GM12874 (cell line): ENCODE measurements at regions not wholly inside any gene's neighbourhood (a gene's known extent, or its start where the extent isn't known, plus 50 kb on each side); places are given as distances from the start of the nearest gene placed in this dataset.

Experiments used
- TF ChIP-seq, protein P1 (sequence below): IDR thresholded peaks from 2 replicates; pipeline ENCODE4 v1.5.1; 2011; ENCODE audit warnings: low read depth, mild to moderate bottlenecking, control low read depth, low read length, moderate library complexity; ENCODE audit not compliant: insufficient read depth

DNA sequence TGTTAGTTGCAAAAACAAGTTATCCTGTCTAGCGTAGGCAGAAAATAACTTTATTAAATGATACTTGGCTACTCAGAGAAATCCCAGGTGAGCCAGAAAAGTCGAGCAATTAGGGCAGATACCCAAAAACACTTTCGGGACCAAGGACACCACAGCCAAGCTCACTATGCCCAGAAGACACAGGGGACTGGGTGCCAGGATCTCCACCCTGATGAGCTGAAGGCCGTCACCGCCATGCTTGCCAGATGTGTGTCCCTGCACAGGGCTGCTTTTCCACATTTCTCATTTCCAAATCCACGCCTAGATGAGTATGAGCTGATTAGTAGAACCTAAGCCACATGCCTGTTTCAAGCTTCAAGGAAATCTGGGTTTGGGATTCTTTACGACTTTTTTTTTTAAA is 214.0 kb upstream of the SMLR1 start:
- TF ChIP-seq, protein P1, sequence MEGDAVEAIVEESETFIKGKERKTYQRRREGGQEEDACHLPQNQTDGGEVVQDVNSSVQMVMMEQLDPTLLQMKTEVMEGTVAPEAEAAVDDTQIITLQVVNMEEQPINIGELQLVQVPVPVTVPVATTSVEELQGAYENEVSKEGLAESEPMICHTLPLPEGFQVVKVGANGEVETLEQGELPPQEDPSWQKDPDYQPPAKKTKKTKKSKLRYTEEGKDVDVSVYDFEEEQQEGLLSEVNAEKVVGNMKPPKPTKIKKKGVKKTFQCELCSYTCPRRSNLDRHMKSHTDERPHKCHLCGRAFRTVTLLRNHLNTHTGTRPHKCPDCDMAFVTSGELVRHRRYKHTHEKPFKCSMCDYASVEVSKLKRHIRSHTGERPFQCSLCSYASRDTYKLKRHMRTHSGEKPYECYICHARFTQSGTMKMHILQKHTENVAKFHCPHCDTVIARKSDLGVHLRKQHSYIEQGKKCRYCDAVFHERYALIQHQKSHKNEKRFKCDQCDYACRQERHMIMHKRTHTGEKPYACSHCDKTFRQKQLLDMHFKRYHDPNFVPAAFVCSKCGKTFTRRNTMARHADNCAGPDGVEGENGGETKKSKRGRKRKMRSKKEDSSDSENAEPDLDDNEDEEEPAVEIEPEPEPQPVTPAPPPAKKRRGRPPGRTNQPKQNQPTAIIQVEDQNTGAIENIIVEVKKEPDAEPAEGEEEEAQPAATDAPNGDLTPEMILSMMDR, result no peak

DNA sequence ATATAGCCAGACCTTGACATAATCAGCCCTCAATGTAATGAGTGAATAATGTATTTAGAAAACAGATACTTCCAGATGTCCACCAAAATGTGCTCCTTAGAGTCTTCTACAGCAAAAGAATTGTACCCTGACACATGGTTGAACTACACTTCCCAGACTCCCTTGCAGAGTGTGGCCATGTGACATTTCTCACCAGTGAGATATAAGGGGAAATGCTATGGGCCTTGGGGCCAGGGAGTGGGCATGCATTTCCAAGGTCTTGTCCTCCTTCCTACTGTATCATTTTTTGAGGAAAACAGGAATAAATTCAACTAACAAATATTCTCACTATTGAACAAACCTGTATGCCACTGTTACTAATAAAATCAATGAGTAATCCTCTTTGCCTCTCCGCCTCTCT is 211.4 kb upstream of the SMLR1 start:
- TF ChIP-seq, protein P1, result no peak

DNA sequence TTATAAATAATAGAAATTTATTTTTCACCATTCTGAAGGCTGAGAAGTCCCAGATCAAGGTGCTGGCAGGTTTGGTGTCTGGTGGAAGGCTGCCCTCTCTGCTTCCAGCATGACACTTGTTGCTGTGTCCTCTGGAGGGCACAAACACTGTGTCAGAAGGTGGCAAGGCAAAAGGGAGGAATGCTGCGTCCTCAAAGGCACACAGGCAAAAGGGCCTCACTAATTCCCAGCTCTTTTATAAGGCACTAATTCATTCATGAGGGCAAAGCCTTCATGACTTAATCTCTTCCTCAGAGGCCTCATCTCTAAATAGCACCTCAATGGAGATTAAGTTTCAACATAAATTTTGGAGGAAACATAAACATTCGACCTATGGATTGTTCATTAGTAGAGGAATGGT is 209.5 kb upstream of the SMLR1 start:
- TF ChIP-seq, protein P1, result no peak

DNA sequence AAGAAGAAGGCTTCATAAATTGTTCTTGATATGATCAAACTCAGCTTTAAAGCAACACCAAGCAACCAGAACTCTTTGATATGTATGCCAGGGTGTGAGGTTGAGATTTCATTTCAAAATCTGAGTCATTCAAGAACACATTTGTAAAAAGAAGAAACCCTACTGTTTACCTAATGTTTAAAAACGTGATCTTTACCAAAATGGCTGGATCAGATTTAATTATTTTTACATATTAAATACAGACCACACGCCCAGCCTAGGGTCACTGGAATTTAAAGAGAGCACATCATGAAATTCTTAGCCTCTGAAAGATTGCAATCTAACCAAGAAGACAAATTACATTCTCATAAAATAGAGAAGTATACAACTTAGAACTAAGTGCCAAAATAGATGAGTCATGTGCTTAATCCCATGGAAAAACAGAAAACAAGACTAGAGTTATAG is 206.8 kb upstream of the SMLR1 start:
- TF ChIP-seq, protein P1, result no peak

DNA sequence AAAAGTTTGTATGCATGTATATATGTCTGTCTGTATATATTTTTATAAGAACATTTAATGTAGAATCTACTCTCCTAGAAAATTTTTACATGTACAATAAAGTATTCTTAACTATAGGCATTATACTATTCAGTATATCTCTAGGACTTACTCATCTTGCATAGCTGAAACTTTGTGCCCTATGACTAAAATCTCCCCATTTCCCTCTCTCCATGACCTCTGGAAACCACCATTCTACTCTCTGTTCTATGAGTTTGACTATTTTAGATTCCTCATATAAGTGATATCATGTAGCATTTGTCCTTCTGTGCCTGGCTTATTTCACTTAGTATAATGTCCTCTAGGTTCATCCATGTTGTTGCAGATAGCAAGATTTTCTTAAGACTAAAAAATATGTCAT is 205.1 kb upstream of the SMLR1 start:
- TF ChIP-seq, protein P1, result no peak

DNA sequence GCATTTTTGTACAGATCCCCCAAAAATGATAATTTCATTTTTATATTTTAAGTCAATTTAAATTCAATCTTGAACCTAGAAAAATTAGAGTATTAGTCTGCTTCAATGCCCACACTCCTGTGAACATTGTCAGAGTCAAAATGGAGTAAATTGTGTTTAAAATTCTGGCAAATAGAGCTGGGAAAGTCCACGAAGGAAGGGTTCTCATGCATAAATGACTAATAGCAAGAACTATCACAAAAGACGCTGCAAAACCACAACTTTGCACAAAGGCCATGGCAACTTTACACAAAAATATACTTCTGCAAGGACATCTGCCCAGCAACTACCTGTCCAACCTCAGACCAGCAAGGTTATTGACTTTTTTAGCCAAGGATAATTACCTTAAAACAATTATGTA is 203.2 kb upstream of the SMLR1 start:
- TF ChIP-seq, protein P1, result no peak

DNA sequence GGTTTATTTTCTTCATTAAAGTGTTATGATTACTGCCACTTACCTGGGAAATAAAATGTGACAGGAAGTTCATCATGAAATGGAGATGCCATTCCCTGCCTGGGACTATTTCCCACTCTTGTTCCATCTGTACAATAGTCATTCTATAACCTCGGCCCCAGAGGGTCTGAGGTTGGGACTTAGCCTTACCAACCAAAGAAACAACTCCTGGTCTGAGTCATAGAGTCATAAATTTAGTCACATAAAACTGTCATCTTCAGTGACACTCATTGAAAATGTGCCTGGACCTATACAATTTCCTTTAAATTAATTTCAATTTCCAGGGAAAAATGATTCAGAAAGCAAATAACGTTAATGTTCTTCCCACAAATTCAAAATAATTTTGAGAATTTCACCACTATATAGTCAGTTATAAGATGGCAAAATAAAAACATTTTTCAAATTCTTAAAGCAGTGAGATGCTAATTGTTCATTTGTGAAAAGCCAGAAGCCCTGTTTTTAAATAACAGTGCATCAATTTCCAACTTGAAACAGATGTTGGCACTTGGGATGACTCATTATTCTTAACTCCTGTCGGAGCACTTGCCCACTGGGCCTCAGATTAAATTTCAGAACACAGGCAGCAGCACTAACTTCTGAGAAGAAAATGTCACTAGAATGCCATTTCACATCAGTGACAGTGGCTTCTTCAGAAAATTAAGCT is 201.2 kb upstream of the SMLR1 start:
- TF ChIP-seq, protein P1, result no peak
